ENCODE measurements at regions not wholly inside any gene's neighbourhood (a gene's known extent, or its start where the extent isn't known, plus 50 kb on each side); places are given as distances from the start of the nearest gene placed in this dataset.

DNA sequence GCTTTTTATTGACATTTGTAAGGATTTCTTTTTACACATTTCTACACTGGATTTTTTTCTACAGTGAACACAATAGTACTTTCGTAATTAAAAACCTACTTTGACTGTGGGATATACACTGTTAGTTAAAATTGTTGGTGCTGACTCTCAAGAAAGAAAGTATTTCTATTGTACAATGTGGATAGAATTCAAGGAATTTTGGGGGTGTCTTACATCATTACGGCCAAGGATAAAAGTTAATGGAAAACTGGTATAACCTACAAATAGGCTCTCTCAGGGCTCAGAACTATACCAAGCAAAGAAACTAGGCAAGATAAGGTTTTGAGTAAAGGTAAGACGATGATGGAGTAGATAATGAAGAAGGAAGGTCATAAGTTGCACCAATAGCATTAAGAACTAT, 198.4 kb upstream of the PARD3B start:
- no peak overlapping the region for H3K4me3 ChIP-seq (replicated peaks; ENCODE audit: low read depth, low read length)
- TF ChIP-seq, protein P1, sequence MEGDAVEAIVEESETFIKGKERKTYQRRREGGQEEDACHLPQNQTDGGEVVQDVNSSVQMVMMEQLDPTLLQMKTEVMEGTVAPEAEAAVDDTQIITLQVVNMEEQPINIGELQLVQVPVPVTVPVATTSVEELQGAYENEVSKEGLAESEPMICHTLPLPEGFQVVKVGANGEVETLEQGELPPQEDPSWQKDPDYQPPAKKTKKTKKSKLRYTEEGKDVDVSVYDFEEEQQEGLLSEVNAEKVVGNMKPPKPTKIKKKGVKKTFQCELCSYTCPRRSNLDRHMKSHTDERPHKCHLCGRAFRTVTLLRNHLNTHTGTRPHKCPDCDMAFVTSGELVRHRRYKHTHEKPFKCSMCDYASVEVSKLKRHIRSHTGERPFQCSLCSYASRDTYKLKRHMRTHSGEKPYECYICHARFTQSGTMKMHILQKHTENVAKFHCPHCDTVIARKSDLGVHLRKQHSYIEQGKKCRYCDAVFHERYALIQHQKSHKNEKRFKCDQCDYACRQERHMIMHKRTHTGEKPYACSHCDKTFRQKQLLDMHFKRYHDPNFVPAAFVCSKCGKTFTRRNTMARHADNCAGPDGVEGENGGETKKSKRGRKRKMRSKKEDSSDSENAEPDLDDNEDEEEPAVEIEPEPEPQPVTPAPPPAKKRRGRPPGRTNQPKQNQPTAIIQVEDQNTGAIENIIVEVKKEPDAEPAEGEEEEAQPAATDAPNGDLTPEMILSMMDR (IDR thresholded peaks at IDR 0.05; ENCODE audit: low read depth, low read length, missing control alignments) = no peak
- DNase-seq (ENCODE audit: extremely low read depth, low read depth) = no peak

DNA sequence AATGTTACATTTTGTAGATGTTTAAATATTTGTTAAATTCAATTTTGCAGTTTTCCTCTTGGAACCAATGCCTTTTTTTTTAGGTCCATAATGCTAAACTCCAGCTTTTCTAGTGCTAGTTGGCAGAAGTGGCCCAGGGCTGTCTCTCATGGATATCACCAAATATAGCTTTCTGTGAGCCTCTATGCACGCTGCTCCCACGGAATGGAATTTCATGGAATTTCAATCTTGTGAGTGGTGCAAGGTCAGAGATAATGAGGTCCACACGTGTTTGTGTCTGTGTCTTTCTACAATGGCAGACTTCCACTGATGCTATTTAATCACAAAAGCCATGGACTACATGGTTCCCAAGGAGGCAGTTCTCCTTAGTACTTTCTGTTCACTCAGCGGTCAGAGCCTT, 191.5 kb upstream of the PARD3B start:
- TF ChIP-seq, protein P1 (IDR thresholded peaks at IDR 0.05; ENCODE audit: low read depth, low read length, missing control alignments) = no peak
- no peak overlapping the region for H3K4me3 ChIP-seq (replicated peaks; ENCODE audit: low read depth, low read length)
- DNase-seq (ENCODE audit: extremely low read depth, low read depth) = no peak

DNA sequence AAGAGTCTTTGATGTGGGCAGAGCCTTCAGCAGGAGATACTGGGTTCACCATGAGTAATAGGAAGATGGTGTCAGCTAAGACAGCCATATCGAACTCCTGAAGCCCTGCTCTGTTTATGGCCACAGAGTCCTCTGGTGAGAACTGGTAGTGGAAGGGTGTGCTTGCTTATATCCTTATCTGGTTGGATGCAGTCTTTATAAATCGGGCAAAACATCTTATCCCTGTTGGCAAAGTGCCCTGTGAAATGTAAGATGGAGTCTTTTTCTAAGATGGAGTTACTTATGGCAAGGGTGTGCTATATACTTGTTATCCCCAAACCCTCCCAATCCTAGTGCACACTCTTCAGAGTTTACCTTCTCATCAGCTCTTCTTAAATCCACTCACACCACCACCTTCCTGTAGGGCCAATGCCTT, 190.8 kb upstream of the PARD3B start:
- no peak for DNase-seq (ENCODE audit: extremely low read depth, low read depth)
- H3K4me3 ChIP-seq (replicated peaks; ENCODE audit: low read depth, low read length) = no peak overlapping the region
- TF ChIP-seq, protein P1 (IDR thresholded peaks at IDR 0.05; ENCODE audit: low read depth, low read length, missing control alignments) = no peak

DNA sequence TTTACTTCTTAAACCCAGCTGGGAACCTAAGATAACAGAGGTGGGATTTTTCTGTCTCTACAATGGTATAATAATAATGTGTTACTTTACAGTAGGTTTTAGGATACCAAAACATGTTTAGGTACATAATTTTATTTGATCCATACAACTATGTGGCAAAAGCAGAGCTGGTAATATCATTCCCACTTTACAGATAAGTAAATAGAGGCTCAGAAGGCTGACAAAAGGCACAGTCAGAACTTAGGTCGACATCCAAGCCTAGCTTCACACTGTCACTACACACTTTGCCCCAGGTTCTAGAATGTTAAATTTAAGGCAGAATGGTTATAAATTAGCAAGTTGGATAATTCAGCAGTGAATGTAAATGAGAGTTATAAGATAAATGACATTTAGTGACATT, 189.6 kb upstream of the PARD3B start:
- DNase-seq (ENCODE audit: extremely low read depth, low read depth) = no peak
- TF ChIP-seq, protein P1 (IDR thresholded peaks at IDR 0.05; ENCODE audit: low read depth, low read length, missing control alignments) = no peak

DNA sequence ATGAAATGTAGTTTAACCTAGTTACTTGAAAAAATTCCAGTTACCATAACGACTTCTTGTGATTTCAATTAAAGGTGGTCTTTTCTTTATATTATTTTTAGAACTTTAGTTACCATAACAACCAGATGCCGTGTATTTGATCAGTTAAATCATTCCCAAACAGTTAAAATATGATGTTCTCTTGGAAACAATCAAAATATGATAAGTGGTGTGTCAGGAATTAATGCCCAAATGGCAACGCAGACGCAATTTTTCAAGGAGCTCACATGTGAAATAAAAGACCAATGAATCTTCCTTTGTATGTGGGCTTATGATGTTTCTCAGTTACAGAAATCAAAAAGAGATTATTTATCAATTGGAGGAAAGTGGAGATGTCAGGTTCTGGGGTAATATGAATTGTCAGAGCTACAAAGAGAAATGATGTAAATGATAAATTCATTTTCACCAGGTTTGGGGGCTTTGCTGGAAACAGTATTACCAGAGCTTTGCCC, 189.1 kb upstream of the PARD3B start:
- no peak for DNase-seq (ENCODE audit: extremely low read depth, low read depth)
- TF ChIP-seq, protein P1 (IDR thresholded peaks at IDR 0.05; ENCODE audit: low read depth, low read length, missing control alignments) = no peak
- H3K4me3 ChIP-seq (replicated peaks; ENCODE audit: low read depth, low read length) = no peak overlapping the region

More for the DNA sequence above, 189.6 kb upstream of the PARD3B start:
- H3K4me3 ChIP-seq (replicated peaks; ENCODE audit: low read depth, low read length) = no peak overlapping the region

DNA sequence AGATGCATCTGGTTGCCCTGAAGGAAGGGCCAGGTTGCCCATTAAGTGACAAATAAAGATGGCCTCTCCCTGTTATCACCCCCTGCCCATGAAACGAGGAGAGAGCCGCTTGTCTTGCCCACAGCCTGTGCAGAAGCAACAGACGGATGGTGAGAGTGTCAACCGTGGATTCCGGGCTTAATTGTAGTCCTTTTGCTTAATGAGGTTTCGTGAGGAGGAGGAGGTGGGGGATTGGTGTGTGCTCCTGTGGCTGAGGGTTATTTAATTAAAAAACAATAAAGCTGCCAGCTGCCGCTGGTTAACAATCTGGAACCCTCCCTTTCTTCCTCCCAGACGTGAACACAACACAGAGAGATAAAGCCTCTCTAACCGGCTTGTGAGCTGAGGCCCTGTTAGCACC, 188.0 kb upstream of the PARD3B start:
- DNase-seq (ENCODE audit: extremely low read depth, low read depth) = no peak
- H3K4me3 ChIP-seq (replicated peaks; ENCODE audit: low read depth, low read length) = no peak overlapping the region
- TF ChIP-seq, protein P1 (IDR thresholded peaks at IDR 0.05; ENCODE audit: low read depth, low read length, missing control alignments) = no peak

DNA sequence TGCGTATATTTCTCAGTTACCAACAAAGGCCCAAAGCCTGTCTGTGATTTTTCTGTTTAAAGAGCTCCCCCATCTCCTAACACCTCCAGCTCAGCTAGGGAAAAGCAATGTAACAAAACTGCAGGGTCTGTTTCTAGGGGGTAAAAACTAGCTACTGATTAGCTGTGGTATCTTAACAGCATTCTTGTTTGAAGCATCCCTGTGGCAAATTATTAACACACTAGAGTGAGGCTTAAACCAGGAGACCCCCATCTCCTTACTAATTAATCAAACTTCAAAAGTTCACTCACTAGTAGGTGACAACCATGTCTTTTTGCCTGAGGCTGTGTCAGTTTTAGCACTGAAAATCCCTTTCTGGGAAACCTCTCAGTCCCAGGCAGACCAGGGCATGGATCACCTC, 186.2 kb upstream of the PARD3B start:
- TF ChIP-seq, protein P1 (IDR thresholded peaks at IDR 0.05; ENCODE audit: low read depth, low read length, missing control alignments) = no peak
- no peak for DNase-seq (ENCODE audit: extremely low read depth, low read depth)
- no peak overlapping the region for H3K4me3 ChIP-seq (replicated peaks; ENCODE audit: low read depth, low read length)

All from HFF-Myc (cell line).